GM23248 (cell line): ENCODE measurements at regions not wholly inside any gene's neighbourhood (a gene's known extent, or its start where the extent isn't known, plus 50 kb on each side); places are given as distances from the start of the nearest gene placed in this dataset.

Source experiments
- DNase-seq: peaks from one replicate; pipeline ENCODE4 v3.0.0-alpha.2; 2015
- H2AFZ ChIP-seq: fragments of 200-600 bp; sonication (generic); 2 replicates; pipeline ENCODE4 v1.6.1; 2016; ENCODE audit warnings: antibody characterized with exemption
- H3F3A ChIP-seq: fragments of 200-600 bp; sonication (generic); 2 replicates; pipeline ENCODE4 v1.6.1; 2016; ENCODE audit warnings: mild to moderate bottlenecking, antibody characterized with exemption, mixed run types; ENCODE audit not compliant: insufficient read depth
- H3K27ac ChIP-seq: fragments of 200-600 bp; sonication (generic); 2 replicates; pipeline ENCODE4 v1.5.1; 2016; ENCODE audit warnings: mild to moderate bottlenecking
- H3K27me3 ChIP-seq: fragments of 200-600 bp; sonication (generic); replicated peaks from 2 replicates; pipeline ENCODE4 v1.6.1; 2016; ENCODE audit warnings: mild to moderate bottlenecking; ENCODE audit not compliant: insufficient read depth
- H3K36me3 ChIP-seq: fragments of 200-600 bp; sonication (generic); 2 replicates; pipeline ENCODE4 v1.6.1; 2016; ENCODE audit warnings: low read depth, mild to moderate bottlenecking
- H3K4me1 ChIP-seq: fragments of 200-600 bp; sonication (generic); 2 replicates; pipeline ENCODE4 v1.6.1; 2016; ENCODE audit warnings: mild to moderate bottlenecking; ENCODE audit not compliant: insufficient read depth
- H3K4me2 ChIP-seq: fragments of 200-600 bp; sonication (generic); one replicate; pipeline ENCODE4 v1.6.1; 2016; ENCODE audit warnings: mild to moderate bottlenecking; ENCODE audit not compliant: unreplicated experiment
- H3K4me3 ChIP-seq: fragments of 200-600 bp; sonication (generic); 2 replicates; pipeline ENCODE4 v1.5.1; 2016; ENCODE audit warnings: mild to moderate bottlenecking
- H3K79me2 ChIP-seq: fragments of 200-600 bp; sonication (generic); 2 replicates; pipeline ENCODE4 v1.6.1; 2016; ENCODE audit warnings: mild to moderate bottlenecking; ENCODE audit not compliant: insufficient read depth
- H3K9ac ChIP-seq: fragments of 200-600 bp; sonication (generic); 2 replicates; pipeline ENCODE4 v1.6.1; 2016; ENCODE audit warnings: mild to moderate bottlenecking
- H3K9me2 ChIP-seq: fragments of 200-600 bp; sonication (generic); 2 replicates; pipeline ENCODE4 v1.6.1; 2016; ENCODE audit warnings: mixed run types, mild to moderate bottlenecking, moderate library complexity; ENCODE audit not compliant: insufficient read depth
- H3K9me3 ChIP-seq: fragments of 200-600 bp; sonication (generic); one replicate; pipeline ENCODE4 v1.6.1; 2017; ENCODE audit warnings: low read depth
- H4K20me1 ChIP-seq: fragments of 200-600 bp; sonication (generic); 2 replicates; pipeline ENCODE4 v1.6.0; 2016; ENCODE audit not compliant: insufficient read depth
- EZH2 ChIP-seq: fragments of 200-600 bp; sonication (generic); IDR thresholded peaks from 2 replicates; pipeline ENCODE4 v1.6.1; 2018; ENCODE audit warnings: antibody characterized with exemption, mild to moderate bottlenecking; ENCODE audit not compliant: insufficient read depth, poor library complexity, severe bottlenecking
- EZH2phosphoT487 ChIP-seq: fragments of 200-600 bp; sonication (generic); IDR thresholded peaks from 2 replicates; pipeline ENCODE4 v1.6.1; 2018; ENCODE audit warnings: antibody characterized with exemption, moderate library complexity, mild to moderate bottlenecking, low read depth; ENCODE audit not compliant: insufficient read depth
- WGBS, 2 experiments: methylation state at CpG; one replicate each; pipeline ENCODE4 v1.1.6; 2015 to 2017; ENCODE audit warnings: low lambda C conversion rate in 2 of 2, low coverage in 1 of 2; ENCODE audit errors: missing lambda C conversion rate in 2 of 2; 5-methylcytosine and 5-hydroxymethylcytosine counted together
- in situ Hi-C: fragments of 300-500 bp; cut with MboI; formaldehyde crosslinking; loops from 2 replicates; pipeline ENCODE4 v1.15.0; 2020

GRCh38 chr15:79769933-79770759 is 126.7 kb downstream of the MTHFS start:
- H3K79me2 ChIP-seq = no peaks in the 10 kb centered on the region
- no peaks in the 10 kb centered on the region for H3K9me2 ChIP-seq
- no peaks in the 10 kb centered on the region for H4K20me1 ChIP-seq
- peaks cover 10% of the 10 kb centered on the region; the same call in 1 of the 2 replicates for H3K4me1 ChIP-seq
- H3K9ac ChIP-seq = no peak overlapping the region
- H3K27me3 ChIP-seq = no peaks in the 10 kb centered on the region
- no peak for TF ChIP-seq EZH2phosphoT487
- TF ChIP-seq EZH2 = no peak
- 74 to 76% methylated on average over 11 of the region's 11 CpGs for WGBS, 2 experiments
- H3F3A ChIP-seq = no peaks in the 10 kb centered on the region
- no peaks in the 10 kb centered on the region for H3K9me3 ChIP-seq
- no peaks in the 10 kb centered on the region for H3K36me3 ChIP-seq
- in situ Hi-C loops = no loop called here
- H3K27ac ChIP-seq = no peak overlapping the region
- H3K4me2 ChIP-seq = no peak overlapping the region
- no peak for DNase-seq
- H3K4me3 ChIP-seq = no peak overlapping the region
- no peak overlapping the region for H2AFZ ChIP-seq

GRCh38 chr15:79773128-79773527 is 123.7 kb downstream of the MTHFS start:
- 83 to 84% methylated on average over 6 to 7 of the region's 7 CpGs for WGBS, 2 experiments
- TF ChIP-seq EZH2 (no peak), EZH2phosphoT487 (no peak)
- Histone ChIP-seq H3K4me3 (no peak overlapping the region), H3K36me3 (no peaks in the 10 kb centered on the region), H4K20me1 (no peaks in the 10 kb centered on the region), H3K9me2 (no peaks in the 10 kb centered on the region), H3F3A (no peaks in the 10 kb centered on the region), H3K27me3 (no peaks in the 10 kb centered on the region), H3K9ac (no peak overlapping the region), H3K27ac (no peak overlapping the region), H3K9me3 (no peaks in the 10 kb centered on the region), H2AFZ (no peak overlapping the region), H3K4me1 (peaks cover 10% of the 10 kb centered on the region; the same call in 1 of the 2 replicates), H3K79me2 (no peaks in the 10 kb centered on the region), H3K4me2 (no peak overlapping the region)
- in situ Hi-C loops = no loop called here
- DNase-seq = no peak

GRCh38 chr15:79775821-79776220 is 121.0 kb downstream of the MTHFS start:
- in situ Hi-C loops = no loop called here
- WGBS, 2 experiments = 54 to 60% methylated on average over 2 of the region's 2 CpGs
- Histone ChIP-seq H3K9ac (no peak overlapping the region), H3K27me3 (no peaks in the 10 kb centered on the region), H3K9me2 (no peaks in the 10 kb centered on the region), H3K4me1 (no peaks in the 10 kb centered on the region), H4K20me1 (no peaks in the 10 kb centered on the region), H3K4me2 (no peak overlapping the region), H3K79me2 (no peaks in the 10 kb centered on the region), H3K36me3 (no peaks in the 10 kb centered on the region), H3K27ac (no peak overlapping the region), H3K4me3 (no peak overlapping the region), H2AFZ (no peak overlapping the region), H3K9me3 (no peaks in the 10 kb centered on the region), H3F3A (no peaks in the 10 kb centered on the region)
- TF ChIP-seq EZH2 = no peak
- TF ChIP-seq EZH2phosphoT487 = no peak
- DNase-seq = no peak

GRCh38 chr15:79777916-79778315 is 118.9 kb downstream of the MTHFS start:
- Histone ChIP-seq H3F3A (no peaks in the 10 kb centered on the region), H3K4me3 (no peak overlapping the region), H4K20me1 (no peaks in the 10 kb centered on the region), H3K4me1 (no peaks in the 10 kb centered on the region), H3K9ac (no peak overlapping the region), H3K79me2 (no peaks in the 10 kb centered on the region), H3K36me3 (no peaks in the 10 kb centered on the region), H3K9me3 (no peaks in the 10 kb centered on the region), H2AFZ (no peak overlapping the region), H3K27me3 (no peaks in the 10 kb centered on the region), H3K4me2 (no peak overlapping the region), H3K27ac (no peak overlapping the region), H3K9me2 (no peaks in the 10 kb centered on the region)
- no peak for DNase-seq
- whole genome bisulfite sequencing, 2 experiments = 26% methylated on average over 2 of the region's 2 CpGs
- in situ Hi-C loops = no loop called here
- TF ChIP-seq EZH2 (no peak), EZH2phosphoT487 (no peak)
